Osteoblast (primary cell): ENCODE measurements at regions not wholly inside any gene's neighbourhood (a gene's known extent, or its start where the extent isn't known, plus 50 kb on each side); places are given as distances from the start of the nearest gene placed in this dataset.
A peak's percentile ranks its signal among the peaks of the same experiment; 100 is the strongest.

Experiments
- DNase-seq: peaks from one replicate; pipeline ENCODE4 v3.0.0; 2011; ENCODE audit warnings: low spot score, mixed read lengths; ENCODE audit not compliant: insufficient read length; ENCODE audit errors: missing footprints
- H2AFZ ChIP-seq: 2 replicates; pipeline ENCODE4 v1.6.0; 2011; ENCODE audit warnings: mild to moderate bottlenecking, low read length
- H3K27ac ChIP-seq: 2 replicates; pipeline ENCODE4 v1.5.1; 2011; ENCODE audit warnings: mild to moderate bottlenecking, low read depth, low read length, moderate library complexity
- H3K27me3 ChIP-seq: 2 replicates; pipeline ENCODE4 v1.6.0; 2012; ENCODE audit warnings: mild to moderate bottlenecking, control low read depth, inconsistent platforms, low read length, moderate library complexity; ENCODE audit not compliant: insufficient read depth
- H3K36me3 ChIP-seq: 2 replicates; pipeline ENCODE4 v1.5.1; 2011; ENCODE audit warnings: mild to moderate bottlenecking, low read length, control low read depth, moderate library complexity; ENCODE audit not compliant: insufficient read depth
- H3K4me1 ChIP-seq: 2 replicates; pipeline ENCODE4 v1.5.1; 2011; ENCODE audit warnings: mild to moderate bottlenecking, low read length, control low read depth, moderate library complexity; ENCODE audit not compliant: insufficient read depth
- H3K4me2 ChIP-seq: 2 replicates; pipeline ENCODE4 v1.6.0; 2011; ENCODE audit warnings: mild to moderate bottlenecking, low read length; ENCODE audit not compliant: insufficient read depth
- H3K4me3 ChIP-seq: fragments of 200-600 bp; sonication (generic); 3 replicates; pipeline ENCODE4 v1.5.1; 2012; ENCODE audit warnings: mild to moderate bottlenecking, low read length, inconsistent platforms; ENCODE audit not compliant: insufficient read depth
- H3K79me2 ChIP-seq: 2 replicates; pipeline ENCODE4 v1.6.0; 2012; ENCODE audit warnings: mild to moderate bottlenecking, low read length, control low read depth, inconsistent platforms; ENCODE audit not compliant: insufficient read depth
- H3K9me3 ChIP-seq: 2 replicates; pipeline ENCODE4 v1.5.1; 2011; ENCODE audit warnings: low read depth, low read length, control low read depth
- H4K20me1 ChIP-seq: 2 replicates; pipeline ENCODE4 v1.6.0; 2012; ENCODE audit warnings: mild to moderate bottlenecking, low read length, control low read depth; ENCODE audit not compliant: insufficient read depth
- CTCF ChIP-seq: IDR thresholded peaks from 2 replicates; pipeline ENCODE4 v1.5.1; 2011; ENCODE audit warnings: mild to moderate bottlenecking, low read depth, low read length, moderate library complexity; ENCODE audit errors: extremely low read depth

GRCh38 chr3:147649475-147649874 lies 240.3 kb downstream of the ZIC1 start:
- no peaks in the 10 kb centered on the region for H3K79me2 ChIP-seq
- no peak overlapping the region for H3K27ac ChIP-seq
- no peaks in the 10 kb centered on the region for H3K27me3 ChIP-seq
- no peaks in the 10 kb centered on the region for H3K9me3 ChIP-seq
- H3K4me2 ChIP-seq, result no peak overlapping the region
- H4K20me1 ChIP-seq, result no peaks in the 10 kb centered on the region
- peaks cover 29% of the 10 kb centered on the region for H3K4me1 ChIP-seq
- no peak overlapping the region for H3K4me3 ChIP-seq
- DNase-seq, result no peak
- no peak overlapping the region for H2AFZ ChIP-seq
- H3K36me3 ChIP-seq, result no peaks in the 10 kb centered on the region
- no peak for TF ChIP-seq CTCF

- DNase-seq, result no peak
- peak overlapping the region; percentile 4 for H3K4me2 ChIP-seq
Observed at GRCh38 chr3:147651107-147651778, 242.1 kb downstream of the ZIC1 start.

GRCh38 chr3:147652651-147653366 lies 243.6 kb downstream of the ZIC1 start:
- no peaks in the 10 kb centered on the region for H3K79me2 ChIP-seq
- H3K27me3 ChIP-seq, result no peaks in the 10 kb centered on the region
- no peak overlapping the region for H2AFZ ChIP-seq
- TF ChIP-seq CTCF, result no peak
- H3K4me1 ChIP-seq, result peaks cover 44% of the 10 kb centered on the region
- H3K36me3 ChIP-seq, result no peaks in the 10 kb centered on the region
- H3K4me2 ChIP-seq, result peak overlapping the region; percentile 51
- DNase-seq, result peak; percentile 14
- H3K9me3 ChIP-seq, result no peaks in the 10 kb centered on the region
- no peak overlapping the region for H3K4me3 ChIP-seq
- H4K20me1 ChIP-seq, result no peaks in the 10 kb centered on the region
- peak overlapping the region; percentile 37 for H3K27ac ChIP-seq

More at GRCh38 chr3:147651107-147651778, 242.1 kb downstream of the ZIC1 start:
- H3K9me3 ChIP-seq, result no peaks in the 10 kb centered on the region
- no peaks in the 10 kb centered on the region for H3K36me3 ChIP-seq
- peaks cover 44% of the 10 kb centered on the region for H3K4me1 ChIP-seq
- TF ChIP-seq CTCF, result no peak
- no peak overlapping the region for H2AFZ ChIP-seq
- no peak overlapping the region for H3K4me3 ChIP-seq
- no peaks in the 10 kb centered on the region for H3K79me2 ChIP-seq
- no peaks in the 10 kb centered on the region for H3K27me3 ChIP-seq
- H3K27ac ChIP-seq, result no peak overlapping the region
- H4K20me1 ChIP-seq, result no peaks in the 10 kb centered on the region

- Histone ChIP-seq H3K4me3 (no peak overlapping the region), H3K4me2 (peak overlapping the region; percentile 51), H3K27me3 (no peaks in the 10 kb centered on the region), H2AFZ (no peak overlapping the region), H3K9me3 (no peaks in the 10 kb centered on the region), H3K36me3 (no peaks in the 10 kb centered on the region), H3K27ac (peak overlapping the region; percentile 37), H3K4me1 (peaks cover 44% of the 10 kb centered on the region), H3K79me2 (no peaks in the 10 kb centered on the region), H4K20me1 (no peaks in the 10 kb centered on the region)
- peak; percentile 65 for DNase-seq
- no peak for TF ChIP-seq CTCF
Observed at GRCh38 chr3:147653367-147653923, 244.3 kb downstream of the ZIC1 start.
